ENCODE measurements at regions not wholly inside any gene's neighbourhood (a gene's known extent, or its start where the extent isn't known, plus 50 kb on each side); places are given as distances from the start of the nearest gene placed in this dataset.

GRCh38 chr5:135211083-135211790 is 177.2 kb upstream of the PITX1 start:
- H3K36me3 Mint-ChIP-seq = no peaks in the 10 kb centered on the region
- DNase-seq (ENCODE audit: low spot score in 2 of 2) = peak in 1 of 2 donors; percentile 26
- no peak overlapping the region for H3K27ac Mint-ChIP-seq
- no peak overlapping the region for H3K4me3 Mint-ChIP-seq
- H3K4me1 Mint-ChIP-seq = no peaks in the 10 kb centered on the region
- H3K9me3 Mint-ChIP-seq = no peaks in the 10 kb centered on the region
- no peak for ATAC-seq

- Mint-ChIP-seq H3K27ac (no peak overlapping the region), H3K36me3 (no peaks in the 10 kb centered on the region), H3K9me3 (no peaks in the 10 kb centered on the region), H3K4me1 (no peaks in the 10 kb centered on the region), H3K4me3 (no peak overlapping the region)
- DNase-seq (ENCODE audit: low spot score in 2 of 2) = peak in 1 of 2 donors; percentile 34
- ATAC-seq = no peak
These were observed 176.4 kb upstream of the PITX1 start for GRCh38 chr5:135210286-135211055.

- peak in 1 of 2 donors; percentile 35 for DNase-seq (ENCODE audit: low spot score in 2 of 2)
- no peaks in the 10 kb centered on the region for H3K36me3 Mint-ChIP-seq
- peaks cover under 1% of the 10 kb centered on the region for H3K9me3 Mint-ChIP-seq
These were observed 175.1 kb upstream of the PITX1 start for GRCh38 chr5:135208903-135209721.

GRCh38 chr5:135208555-135208902 is 174.5 kb upstream of the PITX1 start:
- Mint-ChIP-seq H3K27ac (no peak overlapping the region), H3K4me3 (no peak overlapping the region), H3K9me3 (peaks cover 6% of the 10 kb centered on the region), H3K4me1 (no peaks in the 10 kb centered on the region), H3K36me3 (no peaks in the 10 kb centered on the region)
- DNase-seq (ENCODE audit: low spot score in 2 of 2) (peak in 1 of 2 donors; percentile 33), ATAC-seq (no peak)

More at GRCh38 chr5:135208903-135209721, 175.1 kb upstream of the PITX1 start:
- ATAC-seq = no peak
- H3K4me3 Mint-ChIP-seq = no peak overlapping the region
- no peak overlapping the region for H3K27ac Mint-ChIP-seq
- H3K4me1 Mint-ChIP-seq = no peaks in the 10 kb centered on the region

GRCh38 chr5:135207866-135208265 is 173.8 kb upstream of the PITX1 start:
- H3K4me3 Mint-ChIP-seq = no peak overlapping the region
- H3K27ac Mint-ChIP-seq = no peak overlapping the region
- no peaks in the 10 kb centered on the region for H3K36me3 Mint-ChIP-seq
- no peaks in the 10 kb centered on the region for H3K4me1 Mint-ChIP-seq
- DNase-seq (ENCODE audit: low spot score in 2 of 2) (no peak), ATAC-seq (no peak)
- peaks cover 10% of the 10 kb centered on the region for H3K9me3 Mint-ChIP-seq

GRCh38 chr5:135206862-135207261 is 172.8 kb upstream of the PITX1 start:
- Mint-ChIP-seq H3K36me3 (no peaks in the 10 kb centered on the region), H3K27ac (no peak overlapping the region), H3K4me3 (no peak overlapping the region), H3K9me3 (peaks cover 14% of the 10 kb centered on the region), H3K4me1 (no peaks in the 10 kb centered on the region)
- peak in 1 of 2 donors; percentile 25 for DNase-seq (ENCODE audit: low spot score in 2 of 2)
- ATAC-seq = no peak

- peaks cover 14% of the 10 kb centered on the region for H3K9me3 Mint-ChIP-seq
- no peaks in the 10 kb centered on the region for H3K4me1 Mint-ChIP-seq
- ATAC-seq (no peak), DNase-seq (ENCODE audit: low spot score in 2 of 2) (no peak)
- no peak overlapping the region for H3K27ac Mint-ChIP-seq
- H3K36me3 Mint-ChIP-seq = no peaks in the 10 kb centered on the region
- no peak overlapping the region for H3K4me3 Mint-ChIP-seq
These were observed 171.8 kb upstream of the PITX1 start for GRCh38 chr5:135205632-135206349.

GRCh38 chr5:135204151-135204600 is 170.1 kb upstream of the PITX1 start:
- no peaks in the 10 kb centered on the region for H3K36me3 Mint-ChIP-seq
- DNase-seq (ENCODE audit: low spot score in 2 of 2) (no peak), ATAC-seq (no peak)
- no peak overlapping the region for H3K4me3 Mint-ChIP-seq
- H3K9me3 Mint-ChIP-seq = peaks cover 14% of the 10 kb centered on the region
- no peak overlapping the region for H3K27ac Mint-ChIP-seq
- H3K4me1 Mint-ChIP-seq = no peaks in the 10 kb centered on the region

- no peak overlapping the region for H3K27ac Mint-ChIP-seq
- ATAC-seq (no peak), DNase-seq (ENCODE audit: low spot score in 2 of 2) (no peak)
- peaks cover 14% of the 10 kb centered on the region for H3K9me3 Mint-ChIP-seq
- no peaks in the 10 kb centered on the region for H3K4me1 Mint-ChIP-seq
- H3K4me3 Mint-ChIP-seq = no peak overlapping the region
- no peaks in the 10 kb centered on the region for H3K36me3 Mint-ChIP-seq
These were observed 169.6 kb upstream of the PITX1 start for GRCh38 chr5:135203593-135204036.

- no peaks in the 10 kb centered on the region for H3K4me1 Mint-ChIP-seq
- no peaks in the 10 kb centered on the region for H3K36me3 Mint-ChIP-seq
- H3K27ac Mint-ChIP-seq = no peak overlapping the region
- ATAC-seq (no peak), DNase-seq (ENCODE audit: low spot score in 2 of 2) (no peak)
- H3K9me3 Mint-ChIP-seq = peaks cover 14% of the 10 kb centered on the region
- no peak overlapping the region for H3K4me3 Mint-ChIP-seq
These were observed 169.0 kb upstream of the PITX1 start for GRCh38 chr5:135203019-135203418.

- ATAC-seq (no peak), DNase-seq (ENCODE audit: low spot score in 2 of 2) (no peak)
- Mint-ChIP-seq H3K36me3 (no peaks in the 10 kb centered on the region), H3K4me1 (no peaks in the 10 kb centered on the region), H3K9me3 (peaks cover 14% of the 10 kb centered on the region), H3K27ac (no peak overlapping the region), H3K4me3 (no peak overlapping the region)
These were observed 165.9 kb upstream of the PITX1 start for GRCh38 chr5:135199919-135200318.

- H3K4me3 Mint-ChIP-seq = no peak overlapping the region
- H3K27ac Mint-ChIP-seq = no peak overlapping the region
- H3K9me3 Mint-ChIP-seq = no peaks in the 10 kb centered on the region
- peaks cover 1% of the 10 kb centered on the region for H3K4me1 Mint-ChIP-seq
- H3K36me3 Mint-ChIP-seq = no peaks in the 10 kb centered on the region
- no peak for ATAC-seq
- DNase-seq (ENCODE audit: low spot score in 2 of 2) = no peak
These were observed 162.5 kb upstream of the PITX1 start for GRCh38 chr5:135196483-135196882.

- no peak for DNase-seq (ENCODE audit: low spot score in 2 of 2)
- Mint-ChIP-seq H3K36me3 (no peaks in the 10 kb centered on the region), H3K27ac (no peak overlapping the region)
These were observed 161.2 kb upstream of the PITX1 start for GRCh38 chr5:135195270-135195608.

GRCh38 chr5:135194573-135195269 is 160.7 kb upstream of the PITX1 start:
- Mint-ChIP-seq H3K36me3 (no peaks in the 10 kb centered on the region), H3K4me3 (no peak overlapping the region), H3K9me3 (no peaks in the 10 kb centered on the region), H3K4me1 (peaks cover 6% of the 10 kb centered on the region), H3K27ac (no peak overlapping the region)
- ATAC-seq (no peak), DNase-seq (ENCODE audit: low spot score in 2 of 2) (no peak)

More at GRCh38 chr5:135195270-135195608, 161.2 kb upstream of the PITX1 start:
- no peaks in the 10 kb centered on the region for H3K9me3 Mint-ChIP-seq
- peaks cover 6% of the 10 kb centered on the region for H3K4me1 Mint-ChIP-seq
- no peak overlapping the region for H3K4me3 Mint-ChIP-seq
- no peak for ATAC-seq
